B cell (primary cell): ENCODE measurements at regions not wholly inside any gene's neighbourhood (a gene's known extent, or its start where the extent isn't known, plus 50 kb on each side); places are given as distances from the start of the nearest gene placed in this dataset.

Experiments used
- ATAC-seq: fragments of 200-7000 bp; cut with Tn5 transposase; one replicate; pipeline ENCODE4 v1.10.0; 2021; ENCODE audit warnings: low read depth, mild to moderate bottlenecking, moderate number of reproducible peaks, moderate library complexity
- CTCF ChIA-PET: fragments of 350-600 bp; sonication (Branson Sonifier 250); formaldehyde crosslinking; loops from one replicate; lab custom pipeline; 2021; ENCODE audit warnings: antibody characterized with exemption, inconsistent platforms; lab: Charles Lee
- POLR2A ChIA-PET: fragments of 350-600 bp; sonication (Branson Sonifier 250); formaldehyde crosslinking; loops from one replicate; lab custom pipeline; 2021; ENCODE audit warnings: antibody characterized with exemption; lab: Charles Lee
- DNase-seq: peaks from one replicate; pipeline ENCODE4 v3.0.0; 2013
- H2AFZ ChIP-seq: 2 replicates; pipeline ENCODE4 v1.6.1; 2012; ENCODE audit warnings: mild to moderate bottlenecking, low read depth, low read length; ENCODE audit not compliant: insufficient read depth, poor library complexity, severe bottlenecking
- H3K27ac ChIP-seq, 2 donors: 1 replicate in 1 of 2; 2 replicates in 1 of 2; pipeline ENCODE4 v1.5.1; 2012 to 2013; ENCODE audit warnings: low read length in 2 of 2, mild to moderate bottlenecking in 2 of 2, moderate library complexity in 1 of 2
- H3K27me3 ChIP-seq, 4 experiments: fragments of 200-600 bp in 1 of 4; sonication (generic) in 1 of 4; replicated peaks in 1 of 4; 1 replicate in 2 of 4; 2 replicates in 2 of 4; pipeline versions ENCODE4 v1.6.1 to v1.7.0; 2013 to 2016; ENCODE audit warnings: low read length in 3 of 4, mild to moderate bottlenecking in 2 of 4, mixed read lengths in 1 of 4, moderate library complexity in 1 of 4; ENCODE audit not compliant: insufficient read depth in 4 of 4, control insufficient read depth in 3 of 4; ENCODE audit errors: control extremely low read depth in 1 of 4
- H3K36me3 ChIP-seq, 2 experiments: replicated peaks in 1 of 2; 1 replicate in 1 of 2; 2 replicates in 1 of 2; pipeline versions ENCODE4 v1.6.1 to v1.7.1; 2013; ENCODE audit warnings: low read length in 1 of 2; ENCODE audit not compliant: insufficient read depth in 2 of 2, control insufficient read depth in 1 of 2; ENCODE audit errors: control extremely low read depth in 1 of 2, extremely low read depth in 1 of 2
- H3K4me1 ChIP-seq, 2 donors: fragments of 200-600 bp in 1 of 2; sonication (generic) in 1 of 2; 1 replicate in 1 of 2; 2 replicates in 1 of 2; pipeline versions ENCODE4 v1.5.1 to v1.6.1; 2013 to 2017; ENCODE audit warnings: low read length in 2 of 2; ENCODE audit not compliant: control insufficient read depth in 2 of 2, insufficient read depth in 2 of 2
- H3K4me2 ChIP-seq: replicated peaks from 2 replicates; pipeline ENCODE3; 2012; ENCODE audit warnings: mild to moderate bottlenecking, low read depth, low read length; ENCODE audit not compliant: poor library complexity, severe bottlenecking
- H3K4me3 ChIP-seq, 5 experiments: fragments of 200-600 bp in 1 of 5; sonication (generic) in 1 of 5; 1 replicate in 3 of 5; 2 replicates in 2 of 5; pipeline versions ENCODE4 v1.5.1 to v1.7.0; 2011 to 2016; ENCODE audit warnings: low read length in 4 of 5, mild to moderate bottlenecking in 4 of 5, low read depth in 2 of 5, control low read depth in 1 of 5, moderate library complexity in 1 of 5; ENCODE audit not compliant: insufficient read depth in 1 of 5; ENCODE audit errors: control extremely low read depth in 1 of 5, extremely low read depth in 1 of 5
- H3K79me2 ChIP-seq: fragments of 200-600 bp; sonication (generic); one replicate; pipeline ENCODE4 v1.6.0; 2016; ENCODE audit warnings: low read length; ENCODE audit not compliant: control insufficient read depth, insufficient read depth
- H3K9ac ChIP-seq: fragments of 200-600 bp; sonication (generic); 2 replicates; pipeline ENCODE4 v1.6.1; 2017; ENCODE audit warnings: mild to moderate bottlenecking, low read length, moderate library complexity
- H3K9me3 ChIP-seq, 3 donors: one replicate each; pipeline versions ENCODE4 v1.6.1 to v1.7.1; 2013; ENCODE audit warnings: low read length in 2 of 3; ENCODE audit not compliant: control insufficient read depth in 2 of 3, insufficient read depth in 1 of 3; ENCODE audit errors: control extremely low read depth in 1 of 3
- H4K20me1 ChIP-seq: 2 replicates; pipeline ENCODE4 v1.6.0; 2012; ENCODE audit warnings: mild to moderate bottlenecking, low read length; ENCODE audit not compliant: insufficient read depth, control insufficient read depth, poor library complexity, severe bottlenecking
- H3K27ac Mint-ChIP-seq: one replicate; pipeline ENCODE4 v1.8.0; 2021; ENCODE audit warnings: mixed read lengths
- H3K27me3 Mint-ChIP-seq: one replicate; pipeline ENCODE4 v1.8.0; 2021; ENCODE audit warnings: mixed read lengths
- H3K4me1 Mint-ChIP-seq: one replicate; pipeline ENCODE4 v1.8.0; 2021; ENCODE audit warnings: mixed read lengths
- H3K4me3 Mint-ChIP-seq: one replicate; pipeline ENCODE4 v1.8.0; 2021; ENCODE audit warnings: mixed read lengths
- H3K9me3 Mint-ChIP-seq: one replicate; pipeline ENCODE4 v1.8.0; 2022; ENCODE audit warnings: mixed read lengths; ENCODE audit not compliant: insufficient read depth
- EZH2 ChIP-seq: IDR thresholded peaks from 2 replicates; pipeline ENCODE4 v1.6.1; 2012; ENCODE audit warnings: borderline replicate concordance, low read depth, mild to moderate bottlenecking, moderate library complexity, low read length; ENCODE audit not compliant: insufficient read depth, poor library complexity, severe bottlenecking
- WGBS: methylation state at CpG from one replicate; pipeline ENCODE4 v1.1.5; 2013; ENCODE audit warnings: missing lambda C conversion rate; ENCODE audit not compliant: insufficient coverage; 5-methylcytosine and 5-hydroxymethylcytosine counted together
- intact Hi-C: fragments of 100-400 bp; cut with micrococcal nuclease; formaldehyde crosslinking; loops from one replicate; pipeline ENCODE4 v1.10.0; 2022
- TF ChIP-seq, protein P1 (sequence below): fragments of 200-600 bp; IDR thresholded peaks from one replicate; pipeline ENCODE4 v1.8.0; 2022; ENCODE audit warnings: antibody characterized with exemption, mild to moderate bottlenecking

DNA sequence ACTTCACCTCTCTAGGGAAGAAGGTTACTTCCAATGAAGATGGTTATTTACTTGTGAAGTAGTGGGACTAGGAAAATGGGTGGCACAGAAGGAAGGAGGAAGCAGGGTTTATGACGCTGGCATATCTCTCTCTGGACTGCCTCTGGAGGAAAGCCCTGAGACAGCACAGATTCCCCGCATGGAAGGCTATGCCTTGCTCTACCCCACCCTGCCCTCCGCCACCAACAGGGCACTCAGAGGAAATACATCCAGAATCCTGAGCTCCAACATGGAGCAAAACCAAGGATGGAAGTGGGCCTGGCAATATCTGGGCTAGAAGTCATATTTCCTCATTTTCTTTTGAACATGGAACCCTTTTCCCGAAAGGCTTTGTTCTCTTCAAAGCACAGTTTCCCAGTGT, 346.9 kb downstream of the ZSWIM6 start:
- no peaks in the 10 kb centered on the region for H3K36me3 ChIP-seq
- ATAC-seq (no peak), DNase-seq (no peak)
- Mint-ChIP-seq H3K27me3 (peaks cover 3% of the 10 kb centered on the region), H3K9me3 (no peaks in the 10 kb centered on the region), H3K4me1 (peaks cover under 1% of the 10 kb centered on the region), H3K4me3 (no peak overlapping the region), H3K27ac (no peak overlapping the region)
- no peak for TF ChIP-seq EZH2
- TF ChIP-seq, protein P1, sequence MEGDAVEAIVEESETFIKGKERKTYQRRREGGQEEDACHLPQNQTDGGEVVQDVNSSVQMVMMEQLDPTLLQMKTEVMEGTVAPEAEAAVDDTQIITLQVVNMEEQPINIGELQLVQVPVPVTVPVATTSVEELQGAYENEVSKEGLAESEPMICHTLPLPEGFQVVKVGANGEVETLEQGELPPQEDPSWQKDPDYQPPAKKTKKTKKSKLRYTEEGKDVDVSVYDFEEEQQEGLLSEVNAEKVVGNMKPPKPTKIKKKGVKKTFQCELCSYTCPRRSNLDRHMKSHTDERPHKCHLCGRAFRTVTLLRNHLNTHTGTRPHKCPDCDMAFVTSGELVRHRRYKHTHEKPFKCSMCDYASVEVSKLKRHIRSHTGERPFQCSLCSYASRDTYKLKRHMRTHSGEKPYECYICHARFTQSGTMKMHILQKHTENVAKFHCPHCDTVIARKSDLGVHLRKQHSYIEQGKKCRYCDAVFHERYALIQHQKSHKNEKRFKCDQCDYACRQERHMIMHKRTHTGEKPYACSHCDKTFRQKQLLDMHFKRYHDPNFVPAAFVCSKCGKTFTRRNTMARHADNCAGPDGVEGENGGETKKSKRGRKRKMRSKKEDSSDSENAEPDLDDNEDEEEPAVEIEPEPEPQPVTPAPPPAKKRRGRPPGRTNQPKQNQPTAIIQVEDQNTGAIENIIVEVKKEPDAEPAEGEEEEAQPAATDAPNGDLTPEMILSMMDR = no peak
- no peaks in the 10 kb centered on the region for H3K27me3 ChIP-seq
- no peak overlapping the region for H3K4me2 ChIP-seq
- H3K27ac ChIP-seq = no peak overlapping the region
- CTCF ChIA-PET = no interaction called here
- no peak overlapping the region for H2AFZ ChIP-seq
- POLR2A ChIA-PET = no interaction called here
- H3K4me3 ChIP-seq = no peak overlapping the region
- H3K9me3 ChIP-seq = no peaks in the 10 kb centered on the region
- intact Hi-C loops = no loop called here
- H3K4me1 ChIP-seq = peaks cover 1 to 8% of the 10 kb centered on the region in 2 donors
- H3K79me2 ChIP-seq = no peaks in the 10 kb centered on the region
- H4K20me1 ChIP-seq = no peaks in the 10 kb centered on the region
- 95% methylated on average over 4 of the region's 4 CpGs for WGBS
- H3K9ac ChIP-seq = no peak overlapping the region

DNA sequence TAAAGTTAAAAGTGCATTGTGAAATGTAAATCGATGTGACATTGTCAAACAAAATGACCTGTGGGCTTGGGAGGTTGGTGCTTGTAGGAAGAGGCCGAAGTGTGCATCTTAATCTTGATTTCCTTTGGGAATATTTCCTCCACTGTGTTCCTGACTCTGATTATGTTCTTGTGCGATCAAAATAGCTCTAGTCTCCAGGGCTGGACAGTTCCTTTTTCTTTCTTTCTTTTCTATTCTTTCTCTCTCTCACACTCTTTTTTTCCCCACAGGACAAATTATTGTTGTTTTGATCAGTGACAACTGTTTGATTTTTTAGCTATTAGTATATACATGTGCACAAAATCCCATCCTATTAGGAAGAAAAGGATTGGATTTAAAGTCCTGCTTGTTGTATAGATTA, 347.5 kb downstream of the ZSWIM6 start:
- Histone ChIP-seq H3K9me3 (no peaks in the 10 kb centered on the region), H3K36me3 (no peaks in the 10 kb centered on the region), H3K4me3 (no peak overlapping the region), H3K4me1 (peaks cover 0 to 2% of the 10 kb centered on the region in 2 donors), H2AFZ (no peak overlapping the region), H3K9ac (no peak overlapping the region), H3K27ac (no peak overlapping the region), H3K27me3 (no peaks in the 10 kb centered on the region), H3K79me2 (no peaks in the 10 kb centered on the region), H3K4me2 (no peak overlapping the region), H4K20me1 (no peaks in the 10 kb centered on the region)
- ATAC-seq (no peak), DNase-seq (no peak)
- POLR2A ChIA-PET = no interaction called here
- Mint-ChIP-seq H3K9me3 (no peaks in the 10 kb centered on the region), H3K4me3 (no peak overlapping the region), H3K4me1 (no peaks in the 10 kb centered on the region), H3K27me3 (peaks cover 3% of the 10 kb centered on the region), H3K27ac (no peak overlapping the region)
- WGBS = 80% methylated on average over 1 of the region's 3 CpGs
- TF ChIP-seq, protein P1 = no peak
- TF ChIP-seq EZH2 = no peak
- CTCF ChIA-PET = interaction anchor here (2.7 kb wide), 1 partner anchor 21 kb away, joined by 9 read pairs; no protein-coding TSS in a partner anchor
- intact Hi-C loops = no loop called here
